Medulla oblongata (tissue), 1 donor: ENCODE measurements at regions not wholly inside any gene's neighbourhood (a gene's known extent, or its start where the extent isn't known, plus 50 kb on each side); places are given as distances from the start of the nearest gene placed in this dataset.
"Not testable (repeated sequence)": the region's sequence is repeated elsewhere in the genome, so short reads cannot be mapped to it uniquely, and the experiment has no call there.

Experiments
- DNase-seq: peaks from one replicate; pipeline ENCODE4 v3.0.0-alpha.2; 2015; ENCODE audit errors: extremely low spot score

DNA sequence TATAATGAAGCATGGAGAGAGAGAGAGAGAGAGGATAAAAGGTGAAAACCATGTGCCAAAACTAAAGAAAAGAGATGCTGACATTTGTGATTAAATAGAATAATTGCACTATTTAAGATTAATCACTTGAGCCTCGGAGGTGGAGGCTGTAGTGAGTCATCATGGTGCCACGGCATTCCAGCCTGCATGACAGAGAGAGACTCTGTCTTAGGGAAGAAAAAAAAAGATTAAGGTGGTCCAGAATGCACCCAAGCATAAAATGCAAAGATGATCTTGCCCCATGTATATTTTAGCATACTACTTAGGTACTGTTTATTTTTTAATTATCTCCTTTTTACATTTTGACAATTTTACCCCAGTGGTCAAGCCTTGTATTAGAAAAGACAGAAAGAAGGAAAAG lies 742.5 kb downstream of the SPATA31A1 start:
- not testable (repeated sequence) for DNase-seq

- peak; percentile 1 for DNase-seq
These were observed 750.7 kb downstream of the SPATA31A1 start for GRCh38 chr9:40106003-40106782.

- not testable (repeated sequence) for DNase-seq
These were observed 751.3 kb downstream of the SPATA31A1 start for GRCh38 chr9:40106783-40107248.

- not testable (repeated sequence) for DNase-seq
These were observed 751.8 kb downstream of the SPATA31A1 start for GRCh38 chr9:40107251-40107650.

DNA sequence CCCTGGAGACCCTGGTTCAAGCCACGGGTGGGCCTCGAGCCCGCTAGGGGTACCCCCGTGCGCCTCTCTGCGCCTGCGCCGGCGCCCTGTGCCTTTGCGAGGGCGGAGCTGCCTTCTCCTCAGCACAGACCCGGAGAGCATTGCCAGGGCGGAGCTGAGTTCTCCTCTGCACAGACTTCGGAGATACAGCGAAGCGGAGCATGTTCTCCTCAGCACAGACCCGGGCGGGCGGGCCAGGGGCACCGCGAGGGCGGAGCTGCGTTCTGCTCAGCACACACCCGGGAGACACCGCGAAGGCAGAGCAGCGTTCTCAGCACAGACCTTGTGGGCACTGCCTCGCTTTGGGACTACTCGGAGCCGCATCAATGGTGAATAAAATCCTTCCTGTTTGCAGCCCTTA lies 753.0 kb downstream of the SPATA31A1 start:
- not testable (repeated sequence) for DNase-seq

DNA sequence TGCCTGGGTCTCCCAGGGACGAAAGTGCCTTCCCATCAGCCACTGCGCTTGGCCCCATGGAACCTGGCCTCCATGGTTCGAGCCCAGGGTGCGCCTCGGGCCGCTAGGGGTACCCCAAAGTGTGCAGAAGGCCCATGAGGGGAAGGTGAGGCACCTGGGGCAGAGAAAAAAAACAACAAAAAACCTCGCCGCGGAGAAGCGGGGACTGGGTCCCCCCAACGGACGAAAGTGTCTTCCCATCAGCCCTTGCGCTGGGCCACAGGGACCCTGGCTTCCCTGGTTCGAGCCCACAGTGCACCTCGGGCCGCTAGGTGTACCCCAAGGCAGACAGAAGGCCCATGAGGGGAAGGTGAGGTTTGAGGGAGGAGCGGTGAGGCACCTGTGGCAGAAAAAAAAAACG lies 755.3 kb downstream of the SPATA31A1 start:
- not testable (repeated sequence) for DNase-seq

GRCh38 chr9:40111571-40111970 lies 756.1 kb downstream of the SPATA31A1 start:
- DNase-seq = not testable (repeated sequence)

GRCh38 chr9:40130598-40130997 lies 775.1 kb downstream of the SPATA31A1 start:
- DNase-seq = not testable (repeated sequence)

- DNase-seq = not testable (repeated sequence)
These were observed 813.7 kb downstream of the SPATA31A1 start for GRCh38 chr9:40169204-40169603.

DNA sequence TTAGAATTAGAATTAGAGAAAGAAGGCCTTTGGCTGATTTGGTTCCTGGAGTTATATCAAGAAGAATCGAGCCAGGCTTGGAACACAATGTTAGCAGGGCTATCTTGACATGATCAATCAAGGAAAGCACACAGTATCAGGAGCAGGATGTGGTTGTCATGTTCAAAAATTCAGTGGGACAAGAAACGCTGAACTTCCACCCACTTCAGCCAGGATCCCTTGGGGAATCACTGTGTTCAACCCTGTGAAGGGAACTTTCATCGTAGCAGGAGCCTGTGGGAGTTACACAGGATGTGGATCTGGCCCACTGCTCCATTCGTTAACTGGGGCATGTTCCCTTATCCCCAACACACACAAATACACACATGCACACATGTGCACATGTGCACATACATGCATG lies 817.8 kb downstream of the SPATA31A1 start:
- DNase-seq = not testable (repeated sequence)

GRCh38 chr9:40174035-40174434 lies 818.6 kb downstream of the SPATA31A1 start:
- not testable (repeated sequence) for DNase-seq

DNA sequence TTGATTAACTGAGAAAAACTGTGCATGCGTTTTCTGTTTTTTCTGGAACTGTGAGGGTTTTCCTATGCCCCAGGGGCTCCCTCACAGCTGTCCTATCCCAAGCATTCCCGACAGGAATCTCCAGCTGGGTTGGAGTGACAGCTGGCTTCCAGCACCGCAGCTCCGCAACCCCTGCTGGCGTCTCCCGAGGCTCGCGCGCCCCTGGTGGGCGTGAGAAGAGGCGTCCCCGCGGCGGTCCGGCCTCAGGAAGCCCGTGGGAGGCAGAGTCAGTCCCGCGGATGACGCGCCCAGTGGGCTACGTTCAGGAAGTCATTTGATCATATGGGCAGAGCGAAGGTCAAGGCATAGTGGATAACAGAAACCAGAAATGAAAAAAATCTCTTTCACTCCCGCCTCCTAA lies 821.9 kb downstream of the SPATA31A1 start:
- not testable (repeated sequence) for DNase-seq

- DNase-seq = not testable (repeated sequence)
These were observed 835.9 kb downstream of the SPATA31A1 start for GRCh38 chr9:40191403-40191802.

DNA sequence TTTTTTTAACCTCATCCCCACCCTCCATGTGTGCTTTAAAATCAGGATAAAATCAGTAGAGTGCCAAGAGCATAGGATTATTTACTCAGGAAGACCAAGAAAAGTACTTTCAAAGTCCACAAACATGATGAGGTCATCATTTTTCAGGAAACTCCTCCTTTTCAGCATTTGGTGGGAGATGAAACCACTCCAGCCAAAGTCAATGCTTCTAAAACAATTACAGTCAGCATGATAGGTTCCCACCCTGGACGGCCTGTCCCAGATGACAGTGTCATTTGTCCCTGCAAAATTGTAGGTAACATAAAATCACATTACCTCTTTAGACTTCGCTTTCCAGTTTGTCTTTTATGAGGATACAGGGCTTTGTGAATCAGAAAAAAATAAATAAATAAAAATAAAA lies 836.7 kb downstream of the SPATA31A1 start:
- DNase-seq = not testable (repeated sequence)

DNA sequence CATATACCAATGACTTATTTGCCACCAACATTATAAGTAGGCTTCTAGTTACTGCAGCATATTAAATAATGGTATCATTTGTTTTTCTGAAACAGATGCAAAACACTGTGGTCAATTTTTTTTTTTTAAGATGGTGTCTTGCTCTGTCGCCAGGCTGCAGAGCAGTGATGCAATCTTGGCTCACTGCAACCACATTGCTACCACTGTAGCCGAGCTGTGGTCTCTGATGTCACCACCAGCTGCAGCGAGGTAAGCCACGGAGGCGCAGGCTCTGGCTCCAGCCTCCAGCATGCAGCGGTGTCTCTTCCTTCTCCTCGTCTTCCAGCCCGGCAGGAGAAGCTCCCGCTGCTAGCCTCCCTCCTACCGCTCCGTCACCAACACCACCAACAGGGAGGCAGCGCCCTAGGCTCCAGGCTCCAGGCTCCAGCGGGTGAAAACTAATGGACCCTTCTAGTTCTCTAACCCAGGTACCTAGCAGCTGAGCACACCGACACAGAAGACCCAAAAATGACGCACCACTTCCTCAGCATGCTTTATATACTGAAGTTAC lies 840.8 kb downstream of the SPATA31A1 start:
- DNase-seq = not testable (repeated sequence)

- not testable (repeated sequence) for DNase-seq
These were observed 841.3 kb downstream of the SPATA31A1 start for GRCh38 chr9:40196803-40197202.

GRCh38 chr9:40221596-40222233 lies 866.2 kb downstream of the SPATA31A1 start:
- not testable (repeated sequence) for DNase-seq

DNA sequence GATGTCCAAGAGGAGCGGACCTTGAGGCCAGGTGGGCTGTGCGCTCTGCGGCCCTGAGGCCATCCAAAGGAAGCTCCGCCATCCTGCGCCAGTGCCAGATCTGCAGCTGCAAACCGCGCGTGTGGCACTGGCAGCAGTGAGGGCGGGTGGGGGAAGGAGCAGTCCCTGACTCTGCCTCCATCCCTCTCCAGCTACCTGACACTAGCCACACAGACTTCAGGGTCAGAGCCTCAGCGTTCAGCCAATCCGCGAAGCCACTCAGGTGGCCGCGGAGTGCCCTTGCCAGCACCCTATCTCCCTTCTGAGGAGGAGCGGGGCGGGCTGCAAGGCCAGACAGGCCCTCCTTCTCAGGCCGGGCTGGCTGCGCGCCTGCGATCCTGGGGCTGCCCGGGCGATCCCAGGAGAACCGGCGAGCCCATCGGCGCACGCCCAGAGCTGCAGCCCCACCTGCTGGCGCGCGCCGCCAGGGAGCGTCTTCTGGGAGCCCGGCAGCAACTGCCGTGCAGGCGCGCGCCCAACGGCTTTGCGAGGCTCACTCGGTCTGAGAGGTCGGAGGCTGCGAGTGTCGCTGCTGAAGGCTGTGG lies 867.2 kb downstream of the SPATA31A1 start:
- not testable (repeated sequence) for DNase-seq

- not testable (repeated sequence) for DNase-seq
These were observed 867.9 kb downstream of the SPATA31A1 start for GRCh38 chr9:40223353-40223752.
